Liver (tissue), 7 donors: ENCODE measurements at regions not wholly inside any gene's neighbourhood (a gene's known extent, or its start where the extent isn't known, plus 50 kb on each side); places are given as distances from the start of the nearest gene placed in this dataset.

Experiments used
- DNase-seq: peaks from one replicate; pipeline ENCODE4 v3.0.0-alpha.2; 2017; ENCODE audit warnings: low spot score
- H3K27ac ChIP-seq, 2 donors: one replicate each; pipeline ENCODE4 v1.7.0; 2013; ENCODE audit warnings: inconsistent platforms in 2 of 2, low read length in 2 of 2, control low read depth in 1 of 2, low read depth in 1 of 2, mild to moderate bottlenecking in 1 of 2
- H3K27me3 ChIP-seq, 4 donors: one replicate each; pipeline versions ENCODE4 v1.6.1 to v1.7.0; 2013; ENCODE audit warnings: low read length in 3 of 4, inconsistent platforms in 1 of 4, mild to moderate bottlenecking in 1 of 4, moderate library complexity in 1 of 4; ENCODE audit not compliant: control insufficient read depth in 4 of 4, insufficient read depth in 4 of 4
- H3K36me3 ChIP-seq, 4 donors: one replicate each; pipeline versions ENCODE4 v1.6.1 to v1.7.0; 2013; ENCODE audit warnings: low read length in 3 of 4, mild to moderate bottlenecking in 3 of 4, low read depth in 1 of 4, moderate library complexity in 1 of 4; ENCODE audit not compliant: control insufficient read depth in 4 of 4, insufficient read depth in 3 of 4
- H3K4me1 ChIP-seq, 4 donors: one replicate each; pipeline versions ENCODE4 v1.6.1 to v1.7.0; 2013; ENCODE audit warnings: low read length in 3 of 4, mild to moderate bottlenecking in 3 of 4, moderate library complexity in 1 of 4; ENCODE audit not compliant: control insufficient read depth in 4 of 4, insufficient read depth in 4 of 4
- H3K4me3 ChIP-seq, 3 donors: one replicate each; pipeline versions ENCODE4 v1.6.1 to v1.7.0; 2013; ENCODE audit warnings: low read length in 3 of 3, control low read depth in 1 of 3, low read depth in 1 of 3, mild to moderate bottlenecking in 1 of 3
- H3K9ac ChIP-seq, 2 donors: one replicate each; pipeline ENCODE4 v1.7.0; 2013; ENCODE audit warnings: low read length in 2 of 2, mild to moderate bottlenecking in 2 of 2, moderate library complexity in 2 of 2, control low read depth in 1 of 2, low read depth in 1 of 2
- H3K9me3 ChIP-seq, 4 donors: one replicate each; pipeline versions ENCODE4 v1.6.1 to v1.7.0; 2013; ENCODE audit warnings: low read length in 3 of 4; ENCODE audit not compliant: control insufficient read depth in 4 of 4
- FOXA1 ChIP-seq: IDR thresholded peaks from 2 replicates; pipeline ENCODE4 v1.6.1; 2016; ENCODE audit warnings: antibody characterized with exemption
- FOXA2 ChIP-seq: IDR thresholded peaks from 2 replicates; pipeline ENCODE4 v1.6.1; 2016; ENCODE audit warnings: antibody characterized with exemption
- GABPA ChIP-seq, 2 donors: IDR thresholded peaks in 1 of 2; conservative IDR thresholded peaks in 1 of 2; 2 replicates each; pipeline ENCODE4 v1.6.1; 2016; ENCODE audit warnings: antibody characterized with exemption in 2 of 2, mild to moderate bottlenecking in 1 of 2, moderate library complexity in 1 of 2
- HNF4A ChIP-seq, 2 donors: conservative IDR thresholded peaks; 2 replicates each; pipeline ENCODE4 v1.6.1; 2016; ENCODE audit warnings: antibody characterized with exemption in 2 of 2, mild to moderate bottlenecking in 2 of 2
- HNF4G ChIP-seq: IDR thresholded peaks from 2 replicates; pipeline ENCODE4 v1.6.1; 2016; ENCODE audit warnings: antibody characterized with exemption
- JUND ChIP-seq, 2 donors: IDR thresholded peaks; 2 replicates each; pipeline ENCODE4 v1.6.1; 2016; ENCODE audit warnings: antibody characterized with exemption in 2 of 2
- NR2F2 ChIP-seq: IDR thresholded peaks from 2 replicates; pipeline ENCODE4 v1.6.1; 2016; ENCODE audit warnings: antibody characterized with exemption
- RXRA ChIP-seq, 2 donors: IDR thresholded peaks; 2 replicates each; pipeline ENCODE4 v1.6.1; 2017 to 2018; ENCODE audit warnings: antibody characterized with exemption in 2 of 2, mild to moderate bottlenecking in 1 of 2
- SP1 ChIP-seq: IDR thresholded peaks from 2 replicates; pipeline ENCODE4 v1.6.1; 2018; ENCODE audit warnings: antibody characterized with exemption, mild to moderate bottlenecking
- TAF1 ChIP-seq: conservative IDR thresholded peaks from 2 replicates; pipeline ENCODE4 v1.6.1; 2016; ENCODE audit warnings: antibody characterized with exemption, mild to moderate bottlenecking
- YY1 ChIP-seq: IDR thresholded peaks from 2 replicates; pipeline ENCODE4 v1.6.1; 2016; ENCODE audit warnings: antibody characterized with exemption, mild to moderate bottlenecking
- WGBS: extraction: QIAGEN DNeasy Blood & Tissue Kit; methylation state at CpG from one replicate; pipeline ENCODE4 v1.1.7; 2013; 5-methylcytosine and 5-hydroxymethylcytosine counted together
- TF ChIP-seq, protein P1 (sequence below): IDR thresholded peaks from 2 replicates; pipeline ENCODE4 v1.6.1; 2016; ENCODE audit warnings: antibody characterized with exemption, mild to moderate bottlenecking
- TF ChIP-seq, protein P2 (sequence below): IDR thresholded peaks from 2 replicates; pipeline ENCODE4 v1.6.1; 2016; ENCODE audit warnings: antibody characterized with exemption
- TF ChIP-seq, protein P3 (sequence below): IDR thresholded peaks from 2 replicates; pipeline ENCODE4 v1.6.1; 2016; ENCODE audit warnings: antibody characterized with exemption
- donor health status: healthy.
- donor health status: healthy.
- donor health status: healthy.
- donor health status: healthy.

DNA sequence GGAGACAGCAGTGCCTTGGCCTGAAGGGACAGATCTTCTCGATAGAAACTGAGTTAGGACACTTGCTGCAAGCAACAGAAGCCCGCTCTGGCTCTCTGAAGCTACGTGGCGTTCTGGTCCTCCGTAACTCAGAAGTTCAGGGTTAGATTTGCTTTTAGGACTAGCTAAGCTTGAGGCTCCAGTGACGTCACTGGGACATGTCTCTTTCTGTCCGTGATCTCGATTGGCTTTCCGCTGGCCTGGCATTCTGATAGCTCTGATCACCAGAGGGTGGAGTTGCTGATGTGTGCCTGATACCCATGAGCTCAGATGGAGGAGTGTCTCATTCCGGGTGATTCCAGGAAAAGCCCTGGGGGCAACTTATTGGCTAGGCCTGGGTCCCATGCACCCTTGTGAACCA, 75.0 kb downstream of the GLI2 start:
- WGBS, result 91% methylated on average over 10 of the region's 10 CpGs
- H3K4me1 ChIP-seq, result no peaks in the 10 kb centered on the region
- H3K9me3 ChIP-seq, result no peaks in the 10 kb centered on the region
- no peak overlapping the region for H3K4me3 ChIP-seq
- DNase-seq, result no peak
- no peak overlapping the region for H3K9ac ChIP-seq
- no peak for TF ChIP-seq YY1
- TF ChIP-seq JUND (IDR thresholded peaks at IDR 0.05), result no peak
- TF ChIP-seq SP1, result no peak
- TF ChIP-seq FOXA1, result no peak
- no peak for TF ChIP-seq GABPA (IDR thresholded peaks at IDR 0.05 in 1 of 2, conservative IDR thresholded peaks at IDR 0.05 in 1 of 2)
- TF ChIP-seq, protein P1, sequence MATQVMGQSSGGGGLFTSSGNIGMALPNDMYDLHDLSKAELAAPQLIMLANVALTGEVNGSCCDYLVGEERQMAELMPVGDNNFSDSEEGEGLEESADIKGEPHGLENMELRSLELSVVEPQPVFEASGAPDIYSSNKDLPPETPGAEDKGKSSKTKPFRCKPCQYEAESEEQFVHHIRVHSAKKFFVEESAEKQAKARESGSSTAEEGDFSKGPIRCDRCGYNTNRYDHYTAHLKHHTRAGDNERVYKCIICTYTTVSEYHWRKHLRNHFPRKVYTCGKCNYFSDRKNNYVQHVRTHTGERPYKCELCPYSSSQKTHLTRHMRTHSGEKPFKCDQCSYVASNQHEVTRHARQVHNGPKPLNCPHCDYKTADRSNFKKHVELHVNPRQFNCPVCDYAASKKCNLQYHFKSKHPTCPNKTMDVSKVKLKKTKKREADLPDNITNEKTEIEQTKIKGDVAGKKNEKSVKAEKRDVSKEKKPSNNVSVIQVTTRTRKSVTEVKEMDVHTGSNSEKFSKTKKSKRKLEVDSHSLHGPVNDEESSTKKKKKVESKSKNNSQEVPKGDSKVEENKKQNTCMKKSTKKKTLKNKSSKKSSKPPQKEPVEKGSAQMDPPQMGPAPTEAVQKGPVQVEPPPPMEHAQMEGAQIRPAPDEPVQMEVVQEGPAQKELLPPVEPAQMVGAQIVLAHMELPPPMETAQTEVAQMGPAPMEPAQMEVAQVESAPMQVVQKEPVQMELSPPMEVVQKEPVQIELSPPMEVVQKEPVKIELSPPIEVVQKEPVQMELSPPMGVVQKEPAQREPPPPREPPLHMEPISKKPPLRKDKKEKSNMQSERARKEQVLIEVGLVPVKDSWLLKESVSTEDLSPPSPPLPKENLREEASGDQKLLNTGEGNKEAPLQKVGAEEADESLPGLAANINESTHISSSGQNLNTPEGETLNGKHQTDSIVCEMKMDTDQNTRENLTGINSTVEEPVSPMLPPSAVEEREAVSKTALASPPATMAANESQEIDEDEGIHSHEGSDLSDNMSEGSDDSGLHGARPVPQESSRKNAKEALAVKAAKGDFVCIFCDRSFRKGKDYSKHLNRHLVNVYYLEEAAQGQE, result no peak
- no peak overlapping the region for H3K27ac ChIP-seq
- no peaks in the 10 kb centered on the region for H3K36me3 ChIP-seq
- H3K27me3 ChIP-seq, result peaks cover 0 to 4% (median 0%) of the 10 kb centered on the region in 4 donors

DNA sequence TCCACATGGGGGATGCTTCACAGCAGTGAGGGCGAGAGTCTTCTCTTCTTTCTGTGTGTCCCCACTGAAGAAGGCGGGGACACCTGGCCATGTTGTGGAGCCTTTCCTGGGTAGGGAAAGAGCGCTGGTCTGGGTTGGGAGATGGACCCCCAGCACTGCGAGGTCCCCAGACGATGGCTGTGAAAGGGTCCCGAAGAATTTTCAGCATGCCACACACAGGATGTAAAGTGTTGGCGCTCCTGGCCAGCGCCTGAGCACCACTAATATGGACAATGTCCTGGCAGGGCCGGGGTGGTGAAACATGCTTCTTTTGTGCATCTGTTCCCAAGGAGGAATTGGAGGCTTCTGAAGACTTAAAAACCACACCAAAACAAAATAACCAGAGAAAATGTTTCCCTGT, 77.2 kb downstream of the GLI2 start:
- Histone ChIP-seq H3K36me3 (no peaks in the 10 kb centered on the region), H3K27me3 (peaks cover 0 to 7% (median 0%) of the 10 kb centered on the region in 4 donors), H3K4me3 (no peak overlapping the region), H3K9ac (no peak overlapping the region), H3K9me3 (no peaks in the 10 kb centered on the region), H3K27ac (no peak overlapping the region), H3K4me1 (no peaks in the 10 kb centered on the region)
- TF ChIP-seq YY1 (no peak), HNF4G (no peak), NR2F2 (no peak), RXRA (IDR thresholded peaks at IDR 0.05) (no peak), FOXA2 (no peak), HNF4A (conservative IDR thresholded peaks at IDR 0.05) (no peak), GABPA (IDR thresholded peaks at IDR 0.05 in 1 of 2, conservative IDR thresholded peaks at IDR 0.05 in 1 of 2) (no peak), TAF1 (no peak)
- TF ChIP-seq, protein P2, sequence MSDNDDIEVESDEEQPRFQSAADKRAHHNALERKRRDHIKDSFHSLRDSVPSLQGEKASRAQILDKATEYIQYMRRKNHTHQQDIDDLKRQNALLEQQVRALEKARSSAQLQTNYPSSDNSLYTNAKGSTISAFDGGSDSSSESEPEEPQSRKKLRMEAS, result no peak
- TF ChIP-seq, protein P1, result no peak
- TF ChIP-seq, protein P3, sequence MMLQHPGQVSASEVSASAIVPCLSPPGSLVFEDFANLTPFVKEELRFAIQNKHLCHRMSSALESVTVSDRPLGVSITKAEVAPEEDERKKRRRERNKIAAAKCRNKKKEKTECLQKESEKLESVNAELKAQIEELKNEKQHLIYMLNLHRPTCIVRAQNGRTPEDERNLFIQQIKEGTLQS, result no peak
- no peak for DNase-seq
- 89% methylated on average over 9 of the region's 9 CpGs for WGBS
